GM12801 (cell line): ENCODE measurements at regions not wholly inside any gene's neighbourhood (a gene's known extent, or its start where the extent isn't known, plus 50 kb on each side); places are given as distances from the start of the nearest gene placed in this dataset.

Source experiments
- CTCF ChIP-seq: IDR thresholded peaks from one replicate; pipeline ENCODE4 v1.5.1; 2011; ENCODE audit warnings: control low read depth; ENCODE audit not compliant: insufficient read length; ENCODE audit errors: extremely low read depth

- no peak for TF ChIP-seq CTCF
These were observed 158.9 kb downstream of the TBXT start for GRCh38 chr6:166008441-166009369.

DNA sequence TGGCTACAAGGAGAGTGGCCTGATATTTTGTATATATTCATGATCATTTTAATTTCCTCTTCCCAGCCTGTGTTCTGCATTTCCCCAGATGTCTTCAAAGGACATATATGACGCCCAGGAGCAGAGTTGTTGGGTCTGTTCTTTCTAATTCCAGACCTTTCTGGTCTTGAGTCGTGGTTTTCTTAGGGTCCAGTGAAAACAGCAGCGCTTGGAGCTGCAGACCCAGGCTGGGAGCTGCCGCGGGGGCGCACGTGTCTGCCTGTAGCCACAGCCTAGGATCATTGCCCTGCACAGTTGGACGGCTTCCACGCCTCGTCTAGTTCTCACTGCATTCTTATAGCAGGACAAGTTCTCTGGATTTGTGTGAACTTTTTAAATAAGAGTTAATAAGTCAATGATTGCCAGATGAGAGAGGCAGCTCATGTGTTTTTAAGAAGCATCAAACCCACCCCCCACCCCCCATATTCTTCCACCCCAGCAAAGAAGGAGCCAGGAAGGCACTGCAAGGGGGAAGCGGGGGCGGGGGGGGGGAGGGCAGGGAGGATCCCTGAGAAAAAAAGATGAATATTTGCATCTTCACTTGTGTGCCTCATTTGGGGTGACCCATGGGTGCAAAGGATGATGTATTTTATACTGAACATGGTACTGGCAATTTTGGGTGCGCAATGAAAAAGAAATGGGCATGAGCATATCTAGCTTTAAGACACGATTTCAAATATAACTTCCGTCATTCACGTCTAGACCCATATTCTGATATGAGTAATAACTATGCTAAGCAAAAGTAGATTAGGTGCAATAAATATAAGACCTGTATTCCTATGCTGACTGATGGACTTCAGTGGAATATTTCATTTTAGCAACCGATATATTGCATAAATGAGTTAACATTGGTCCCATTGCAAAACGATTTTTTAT is 160.0 kb downstream of the TBXT start:
- no peak for TF ChIP-seq CTCF

DNA sequence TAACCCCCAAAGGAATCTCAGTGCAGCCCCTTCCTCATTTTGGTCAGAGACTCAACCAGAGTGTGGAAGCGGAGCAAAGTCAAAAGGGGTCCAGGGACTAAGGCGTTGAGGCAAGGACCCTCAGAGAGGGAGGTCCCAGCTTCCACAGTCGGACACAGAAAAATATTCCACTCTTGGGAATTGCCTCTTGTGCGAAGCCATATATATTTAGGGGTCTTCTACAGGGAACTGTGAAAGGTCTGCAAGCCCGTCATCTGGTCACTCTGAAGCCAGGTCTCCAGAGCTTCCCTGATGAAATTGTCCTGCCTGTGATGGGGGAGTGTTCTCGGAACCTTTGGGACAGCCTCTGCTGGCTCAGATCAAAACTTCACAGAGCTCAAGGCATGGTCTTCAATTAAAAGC is 160.8 kb downstream of the TBXT start:
- no peak for TF ChIP-seq CTCF

GRCh38 chr6:166005944-166006899 is 161.4 kb downstream of the TBXT start:
- no peak for TF ChIP-seq CTCF

DNA sequence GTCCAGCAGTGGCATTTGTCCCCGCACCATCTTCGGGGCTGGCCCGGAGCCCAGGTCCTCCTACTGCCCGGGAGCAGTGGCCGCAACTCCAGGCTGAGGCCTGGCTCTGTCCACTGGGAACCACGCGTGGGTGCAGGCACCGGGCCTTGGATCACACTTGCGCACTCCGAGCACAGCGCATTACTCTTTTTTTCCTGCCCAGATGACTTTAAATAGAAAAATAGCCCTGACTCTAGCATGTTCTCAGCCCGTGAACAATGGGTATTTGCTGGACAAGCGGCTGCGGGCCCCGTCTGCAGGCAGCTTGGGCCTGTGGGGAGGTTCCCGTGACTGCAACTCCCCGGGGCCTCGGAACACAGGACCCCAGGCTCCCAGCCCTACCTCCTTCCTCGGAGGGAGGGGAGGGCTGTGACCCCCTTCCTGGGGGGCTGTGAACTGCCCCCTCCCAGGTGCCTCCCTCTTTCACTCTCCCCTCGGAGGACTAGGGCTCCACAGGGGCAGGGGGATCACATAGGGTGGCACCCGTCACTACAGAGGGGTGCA is 162.2 kb downstream of the TBXT start:
- TF ChIP-seq CTCF = no peak

DNA sequence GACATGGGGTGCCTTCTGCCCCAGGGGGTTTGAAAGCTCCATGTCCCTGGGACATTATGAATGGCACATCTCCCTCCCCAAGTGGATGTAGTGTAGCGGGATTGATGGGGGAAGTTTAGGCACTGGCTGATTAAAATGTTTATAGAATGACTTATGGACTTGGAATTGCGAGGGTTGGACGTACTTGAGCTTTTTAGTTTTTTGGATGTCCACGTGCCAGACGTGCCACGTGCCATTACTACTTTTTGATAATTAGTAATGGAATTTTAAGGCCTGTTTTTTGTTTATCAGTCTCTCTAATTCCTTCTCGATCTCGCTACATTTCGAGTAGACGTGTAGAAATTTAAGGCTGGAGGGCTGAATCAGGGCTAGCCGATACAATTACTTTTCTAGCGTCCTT is 162.8 kb downstream of the TBXT start:
- TF ChIP-seq CTCF = no peak
